Activated CD8-positive, alpha-beta memory T cell treated with anti-CD3 and anti-CD28 coated beads for 24 hours (primary cell): ENCODE measurements at regions not wholly inside any gene's neighbourhood (a gene's known extent, or its start where the extent isn't known, plus 50 kb on each side); places are given as distances from the start of the nearest gene placed in this dataset.

ENCODE experiments used
- DNase-seq: peaks from one replicate; pipeline ENCODE4 v3.0.0-alpha.2; 2020

GRCh38 chr20:51917886-51918535, 115.7 kb upstream of the SALL4 start:
- DNase-seq = no peak

- no peak for DNase-seq
These were observed 113.9 kb upstream of the SALL4 start for GRCh38 chr20:51916244-51916643.

DNA sequence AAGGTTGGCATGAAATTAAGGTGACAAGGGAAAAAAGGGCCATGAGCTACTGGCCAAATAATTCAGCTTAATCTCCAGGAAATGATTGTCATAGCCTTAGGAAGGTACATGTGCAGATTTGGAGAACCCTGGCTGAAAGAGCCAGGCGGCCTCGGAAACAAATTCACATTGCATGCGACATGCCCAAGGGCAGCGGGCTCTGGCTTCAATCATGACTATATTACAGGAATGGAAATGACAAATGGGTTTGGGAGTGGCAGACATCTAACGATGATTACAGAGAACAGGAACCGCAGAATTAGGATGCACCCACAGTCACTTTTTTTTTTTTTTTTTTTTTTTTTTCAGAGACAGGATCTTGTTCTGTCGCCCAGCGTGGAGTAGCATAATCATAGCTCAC, 112.4 kb upstream of the SALL4 start:
- no peak for DNase-seq

GRCh38 chr20:51910321-51911050, 108.2 kb upstream of the SALL4 start:
- no peak for DNase-seq

GRCh38 chr20:51906679-51907078, 104.4 kb upstream of the SALL4 start:
- no peak for DNase-seq

DNA sequence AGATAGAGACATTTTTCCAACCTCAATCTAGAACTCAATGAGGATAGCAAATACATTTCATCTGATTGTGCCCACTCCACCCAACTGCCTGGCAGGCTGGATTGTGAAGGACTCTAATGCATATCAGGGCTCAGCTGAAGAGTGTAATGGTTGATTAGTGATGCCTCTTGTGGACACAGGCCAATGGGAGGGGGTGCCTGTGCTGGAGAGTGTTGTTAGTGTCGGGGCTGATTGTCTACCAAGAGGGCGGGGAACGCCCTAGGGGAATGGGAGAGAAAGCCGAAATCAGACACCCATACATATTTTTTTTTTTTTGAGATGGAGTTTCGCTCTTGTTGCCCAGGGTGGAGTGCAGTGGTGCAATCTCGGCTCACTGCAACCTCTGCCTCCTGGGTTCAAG, 103.7 kb upstream of the SALL4 start:
- DNase-seq = no peak

- DNase-seq = no peak
These were observed 100.6 kb upstream of the SALL4 start for GRCh38 chr20:51902933-51903332.

DNA sequence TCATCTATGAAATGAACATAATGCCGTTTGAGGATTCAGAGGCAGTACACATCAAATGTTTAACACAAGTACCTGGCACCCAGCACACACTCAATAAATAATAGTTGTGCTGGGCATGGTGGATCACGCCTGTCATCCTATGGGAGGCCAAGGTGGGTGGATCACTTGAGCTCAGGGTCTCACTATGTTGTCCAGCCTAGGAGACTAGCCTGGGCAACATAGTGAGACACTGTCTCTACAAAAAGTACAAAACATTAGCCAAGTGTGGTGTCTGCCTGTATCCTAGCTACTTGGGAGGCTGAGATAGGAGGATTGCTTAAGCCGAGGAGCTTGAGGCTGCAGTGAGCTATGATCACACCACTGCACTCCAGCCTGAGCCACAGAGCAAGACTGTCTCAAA, 98.1 kb upstream of the SALL4 start:
- no peak for DNase-seq

DNA sequence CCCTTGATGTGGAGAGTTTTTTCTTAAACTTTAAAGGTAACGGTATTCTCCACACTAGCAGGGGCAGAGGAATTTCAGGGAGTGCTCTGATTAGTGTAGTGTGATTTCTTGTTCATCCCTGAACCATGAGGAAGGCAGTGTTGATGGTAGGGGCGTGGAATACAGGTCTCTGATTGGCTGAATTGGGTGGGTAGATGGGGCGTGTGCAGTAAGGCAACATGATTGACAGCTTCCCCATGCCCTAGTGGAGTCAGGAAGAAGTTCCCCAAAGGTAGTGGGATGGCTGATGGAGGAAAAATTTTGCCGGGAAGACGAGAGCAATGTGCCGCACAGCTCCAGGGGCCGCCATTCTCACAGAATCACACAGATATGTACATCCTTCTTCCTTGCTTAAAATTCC, 97.4 kb upstream of the SALL4 start:
- DNase-seq = no peak

GRCh38 chr20:51898788-51899187, 96.5 kb upstream of the SALL4 start:
- DNase-seq = no peak

GRCh38 chr20:51894619-51895018, 92.3 kb upstream of the SALL4 start:
- DNase-seq = no peak

DNA sequence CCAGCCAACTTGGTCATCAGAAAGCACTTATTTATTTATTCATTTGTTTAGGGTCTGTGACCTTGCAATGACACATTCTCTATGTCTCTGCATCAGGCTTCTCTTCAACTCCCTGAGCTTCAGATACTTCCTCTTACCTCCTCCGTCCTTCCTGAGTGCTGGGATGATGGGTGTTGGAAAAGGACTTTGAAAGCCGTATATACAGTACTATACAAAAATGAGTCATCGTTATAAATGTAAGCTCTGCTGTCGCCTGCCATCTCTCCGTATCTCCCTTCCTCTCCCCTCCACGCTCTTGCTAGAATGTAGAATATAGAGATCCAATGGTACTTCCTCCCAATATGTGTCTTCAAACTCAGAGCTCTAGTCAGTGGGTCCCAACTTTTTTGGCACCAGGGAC, 91.9 kb upstream of the SALL4 start:
- no peak for DNase-seq

DNA sequence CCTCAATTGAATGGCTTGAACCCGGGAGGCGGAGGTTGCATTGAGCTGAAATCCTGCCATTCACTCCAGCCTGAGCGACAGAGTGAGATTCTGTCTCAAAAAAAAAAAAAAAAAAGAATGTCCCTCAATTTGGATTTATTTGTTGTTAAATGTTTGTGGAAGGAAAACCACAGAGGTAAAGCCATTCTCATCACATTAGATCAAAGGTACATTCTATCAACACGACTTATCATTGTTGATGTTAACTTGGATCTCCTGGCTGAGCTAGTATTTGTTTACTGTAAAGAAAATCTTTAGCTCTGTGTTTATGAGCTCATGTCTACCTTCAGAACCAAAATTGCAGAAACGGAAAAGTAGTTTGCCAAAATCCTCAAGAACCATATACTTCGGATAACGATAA, 91.4 kb upstream of the SALL4 start:
- no peak for DNase-seq

GRCh38 chr20:51890003-51890402, 87.7 kb upstream of the SALL4 start:
- no peak for DNase-seq

GRCh38 chr20:51889466-51889865, 87.1 kb upstream of the SALL4 start:
- no peak for DNase-seq

DNA sequence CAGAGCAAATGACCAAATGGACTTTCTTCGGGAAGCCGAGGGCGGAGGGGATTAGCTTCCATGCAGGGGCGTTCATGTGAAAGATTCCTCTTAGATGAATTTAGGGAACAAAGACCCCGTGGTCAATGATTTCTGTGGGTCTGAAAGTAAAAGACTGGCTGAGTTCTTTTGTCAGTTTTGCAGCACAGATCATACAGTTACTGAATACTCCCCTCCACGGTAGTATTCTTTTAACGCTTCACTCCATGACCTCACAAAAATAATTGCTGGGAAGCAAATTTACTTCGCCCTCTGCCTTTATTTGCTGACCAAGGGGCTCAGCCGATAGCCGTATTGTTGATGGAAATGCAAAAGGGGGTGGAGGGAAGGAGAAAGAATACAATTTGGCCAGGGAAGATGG, 86.0 kb upstream of the SALL4 start:
- no peak for DNase-seq

DNA sequence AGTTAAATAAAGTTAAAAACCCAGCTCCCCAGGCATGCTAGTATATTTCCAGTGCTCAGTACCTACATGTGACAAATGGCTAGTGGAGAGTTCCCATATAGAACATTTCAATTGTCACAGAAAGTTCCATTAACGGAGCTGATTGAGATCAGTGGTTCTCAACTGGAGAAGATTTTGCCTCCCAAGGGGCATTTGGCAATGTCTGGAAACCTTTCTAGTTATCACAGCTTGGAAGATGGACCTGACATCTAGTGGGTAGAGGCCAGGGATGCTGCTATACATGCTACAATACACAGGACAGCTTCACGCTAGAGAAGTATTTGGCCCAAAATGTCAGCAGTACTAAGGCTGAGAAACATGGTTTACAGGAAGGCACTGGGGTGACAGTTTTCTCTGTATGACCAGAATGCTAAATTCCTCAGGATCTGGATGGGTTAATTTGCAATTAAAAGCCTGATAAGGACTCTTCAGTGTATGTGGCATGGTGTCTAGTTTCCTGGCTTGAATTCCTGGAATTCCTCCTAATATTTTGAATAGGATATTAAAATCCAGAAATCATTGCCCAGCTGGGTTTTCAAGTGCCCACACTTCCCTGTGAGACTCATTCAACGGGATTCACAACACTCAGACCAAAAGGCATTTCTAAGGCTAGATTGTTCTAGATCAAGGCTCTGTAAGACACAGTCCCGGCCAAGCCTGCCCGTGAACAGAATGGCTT, 84.7 kb upstream of the SALL4 start:
- DNase-seq = no peak

- no peak for DNase-seq
These were observed 84.0 kb upstream of the SALL4 start for GRCh38 chr20:51886341-51886740.

DNA sequence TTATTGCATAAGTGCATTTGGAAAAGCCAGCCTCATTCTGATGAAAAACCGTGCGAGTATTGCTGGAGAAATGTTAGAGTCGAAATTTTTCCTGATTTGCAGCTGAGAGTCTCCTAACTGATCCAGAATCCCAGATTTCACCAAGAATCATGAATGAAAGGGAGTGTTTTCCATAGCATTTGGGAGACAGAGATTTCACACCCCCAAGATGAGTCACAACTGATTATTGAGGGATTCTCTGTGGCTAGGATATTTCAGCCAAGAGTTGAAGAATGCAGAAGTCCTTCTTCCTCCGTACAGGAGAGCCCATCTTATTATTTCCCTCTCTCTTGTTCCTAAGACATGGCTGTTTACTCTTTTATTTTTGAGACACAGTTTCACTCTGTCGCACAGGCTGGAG, 82.2 kb upstream of the SALL4 start:
- DNase-seq = no peak

DNA sequence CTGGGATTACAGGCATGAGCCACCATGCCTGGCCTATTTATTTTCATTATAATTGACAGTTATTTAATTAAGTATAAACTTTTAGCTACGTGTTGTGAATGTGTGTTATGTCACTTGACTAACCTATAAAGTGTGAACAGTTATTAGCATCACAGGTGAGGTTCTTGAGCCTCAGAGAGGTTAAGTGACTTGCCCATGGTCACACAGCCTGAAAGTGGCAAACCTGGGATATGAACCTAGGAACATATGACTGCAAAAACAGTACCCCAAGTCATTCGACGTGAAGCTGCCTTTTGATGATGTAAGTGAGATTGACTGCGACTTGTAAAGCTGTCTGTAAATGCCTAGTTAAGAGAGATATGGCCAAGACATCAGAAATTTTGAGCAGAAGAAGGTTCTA, 77.9 kb upstream of the SALL4 start:
- no peak for DNase-seq

DNA sequence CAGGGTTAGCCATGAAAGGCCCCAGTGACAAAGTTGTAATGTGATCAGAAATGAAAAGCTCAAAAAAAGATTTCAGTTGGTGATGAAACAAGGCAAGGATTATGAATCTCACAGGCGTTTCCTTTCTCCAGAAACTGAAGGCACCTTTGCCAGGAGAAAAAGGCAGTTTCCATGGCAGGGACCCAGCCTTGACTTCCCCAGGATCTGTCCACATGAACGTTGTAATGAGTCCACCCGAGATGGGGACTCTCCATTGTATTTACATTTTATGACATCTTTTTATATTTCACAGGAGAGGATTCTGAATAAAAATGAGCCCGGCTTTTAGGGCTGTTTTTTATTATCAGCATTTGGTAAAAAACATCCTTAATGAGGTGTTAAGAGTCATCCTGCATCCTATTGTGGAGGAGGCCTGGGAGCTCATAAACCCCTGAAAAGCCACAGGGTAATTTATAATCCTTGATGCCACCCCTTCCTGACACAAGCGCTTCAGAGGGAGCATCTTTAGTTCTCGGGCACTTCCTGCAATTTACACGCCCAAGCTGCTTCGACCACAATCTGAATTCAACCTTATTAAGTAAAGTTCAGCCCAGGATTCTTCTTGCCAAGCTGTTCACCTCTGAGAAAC, 74.1 kb upstream of the SALL4 start:
- no peak for DNase-seq

- no peak for DNase-seq
These were observed 71.3 kb upstream of the SALL4 start for GRCh38 chr20:51873652-51874051.

GRCh38 chr20:51871943-51872342, 69.6 kb upstream of the SALL4 start:
- no peak for DNase-seq

DNA sequence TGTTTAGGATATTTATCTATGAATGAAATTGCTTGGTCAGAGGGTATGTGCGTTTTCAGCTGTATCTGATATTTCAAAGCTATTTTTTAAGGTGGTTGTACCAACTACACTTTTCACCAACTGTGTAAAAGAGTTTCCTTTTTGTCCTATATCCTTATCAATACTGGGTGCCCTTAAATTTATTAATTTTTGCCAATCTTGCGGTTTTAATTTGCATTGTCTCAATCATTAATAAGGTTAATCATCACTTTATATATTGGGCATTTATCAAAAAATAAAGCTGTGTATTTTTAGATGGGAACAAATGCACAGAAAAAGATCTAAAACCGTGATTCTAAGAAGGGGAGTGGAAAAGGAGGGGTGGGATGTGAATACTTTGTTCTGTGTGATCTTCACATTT, 66.7 kb upstream of the SALL4 start:
- DNase-seq = no peak
